GM23338 (cell line): ENCODE measurements at regions not wholly inside any gene's neighbourhood (a gene's known extent, or its start where the extent isn't known, plus 50 kb on each side); places are given as distances from the start of the nearest gene placed in this dataset.

Experiments used
- ATAC-seq: fragments of 200-7000 bp; cut with Tn5 transposase; 3 replicates; pipeline ENCODE4 v1.9.1; 2020
- DNase-seq: peaks from one replicate; pipeline ENCODE4 v3.0.0-alpha.2; 2015; ENCODE audit warnings: low spot score
- H2AFZ ChIP-seq: fragments of 200-600 bp; sonication (generic); 2 replicates; pipeline ENCODE4 v1.8.0; 2016; ENCODE audit warnings: antibody characterized with exemption, mild to moderate bottlenecking, moderate library complexity
- H3F3A ChIP-seq: fragments of 200-600 bp; sonication (generic); replicated peaks from 2 replicates; pipeline ENCODE4 v1.8.0; 2017; ENCODE audit warnings: antibody characterized with exemption, mixed run types, low read depth
- H3K27ac ChIP-seq: fragments of 200-600 bp; sonication (generic); 2 replicates; pipeline ENCODE4 v1.6.1; 2016; ENCODE audit warnings: low read depth
- H3K27me3 ChIP-seq: fragments of 200-600 bp; sonication (generic); 2 replicates; pipeline ENCODE4 v1.8.0; 2016; ENCODE audit warnings: mild to moderate bottlenecking, mixed run types, moderate library complexity; ENCODE audit not compliant: insufficient read depth
- H3K36me3 ChIP-seq: fragments of 200-600 bp; sonication (generic); 2 replicates; pipeline ENCODE4 v1.8.0; 2016; ENCODE audit warnings: mild to moderate bottlenecking; ENCODE audit not compliant: insufficient read depth
- H3K4me1 ChIP-seq: fragments of 200-600 bp; sonication (generic); 2 replicates; pipeline ENCODE4 v1.8.0; 2016; ENCODE audit warnings: mild to moderate bottlenecking, moderate library complexity; ENCODE audit not compliant: insufficient read depth
- H3K4me2 ChIP-seq: fragments of 200-600 bp; sonication (generic); 2 replicates; pipeline ENCODE4 v1.7.1; 2017; ENCODE audit warnings: mixed run types
- H3K4me3 ChIP-seq: fragments of 200-600 bp; sonication (generic); 2 replicates; pipeline ENCODE4 v1.6.1; 2016; ENCODE audit warnings: mixed run types
- H3K79me2 ChIP-seq: fragments of 200-600 bp; sonication (generic); replicated peaks from 2 replicates; pipeline ENCODE4 v1.8.0; 2017; ENCODE audit warnings: mild to moderate bottlenecking; ENCODE audit not compliant: insufficient read depth
- H3K9me2 ChIP-seq: fragments of 200-600 bp; sonication (generic); 2 replicates; pipeline ENCODE4 v1.8.0; 2017; ENCODE audit not compliant: insufficient read depth
- H4K20me1 ChIP-seq: fragments of 200-600 bp; sonication (generic); replicated peaks from 2 replicates; pipeline ENCODE4 v1.8.0; 2017; ENCODE audit warnings: mild to moderate bottlenecking; ENCODE audit not compliant: insufficient read depth
- H3K27ac Mint-ChIP-seq: 2 replicates; pipeline ENCODE4 v1.8.0; 2020; ENCODE audit warnings: inconsistent platforms, mild to moderate bottlenecking, moderate library complexity, mixed read lengths
- H3K27me3 Mint-ChIP-seq: 3 replicates; pipeline ENCODE4 v1.8.0; 2022; ENCODE audit warnings: low read depth, mild to moderate bottlenecking, moderate library complexity, mixed read lengths, inconsistent platforms; ENCODE audit not compliant: insufficient read depth, poor library complexity
- H3K36me3 Mint-ChIP-seq: 3 replicates; pipeline ENCODE4 v1.8.0; 2021; ENCODE audit warnings: low read depth, mild to moderate bottlenecking, inconsistent platforms, moderate library complexity, mixed read lengths
- H3K4me1 Mint-ChIP-seq: 3 replicates; pipeline ENCODE4 v1.8.0; 2020; ENCODE audit warnings: mild to moderate bottlenecking, inconsistent platforms, mixed read lengths
- H3K4me3 Mint-ChIP-seq: 3 replicates; pipeline ENCODE4 v1.8.0; 2021; ENCODE audit warnings: moderate library complexity, mild to moderate bottlenecking, inconsistent platforms, mixed read lengths
- H3K9me3 Mint-ChIP-seq: 3 replicates; pipeline ENCODE4 v1.8.0; 2020; ENCODE audit warnings: moderate library complexity, mild to moderate bottlenecking, inconsistent platforms, mixed read lengths
- CREB1 ChIP-seq: fragments of 250-450 bp; sonication (Bioruptor Pico); IDR thresholded peaks from 2 replicates; pipeline ENCODE4 v1.5.0; 2020; ENCODE audit warnings: low read depth, mild to moderate bottlenecking, moderate library complexity
- EZH2phosphoT487 ChIP-seq: fragments of 200-600 bp; sonication (generic); IDR thresholded peaks from one replicate; pipeline ENCODE4 v1.8.1; 2018; ENCODE audit warnings: antibody characterized with exemption; ENCODE audit not compliant: unreplicated experiment
- JUNB ChIP-seq: IDR thresholded peaks from one replicate; pipeline ENCODE4 v1.6.1; 2016; ENCODE audit warnings: antibody characterized with exemption; ENCODE audit not compliant: unreplicated experiment
- POLR2AphosphoS5 ChIP-seq: IDR thresholded peaks from 2 replicates; pipeline ENCODE4 v1.6.1; 2016; ENCODE audit warnings: antibody characterized with exemption, low read depth
- STAT1 ChIP-seq: IDR thresholded peaks from one replicate; pipeline ENCODE4 v1.6.1; 2016; ENCODE audit warnings: antibody characterized with exemption; ENCODE audit not compliant: unreplicated experiment
- ZNF114 ChIP-seq: fragments of 250-450 bp; sonication (Bioruptor Pico); IDR thresholded peaks from 2 replicates; pipeline ENCODE4 v1.5.0; 2020; ENCODE audit warnings: mild to moderate bottlenecking, moderate library complexity
- ZNF331 ChIP-seq: fragments of 250-450 bp; sonication (Bioruptor Pico); IDR thresholded peaks from 2 replicates; pipeline ENCODE4 v1.5.0; 2020; ENCODE audit warnings: low read depth, mild to moderate bottlenecking, moderate library complexity
- TF ChIP-seq, protein P1 (sequence below): fragments of 250-450 bp; sonication (Bioruptor Pico); IDR thresholded peaks from 2 replicates; pipeline ENCODE4 v1.5.0; 2020; ENCODE audit warnings: mild to moderate bottlenecking, moderate library complexity
- TF ChIP-seq, protein P2 (sequence below): IDR thresholded peaks from 2 replicates; pipeline ENCODE4 v1.6.1; 2016; ENCODE audit warnings: antibody characterized with exemption
- TF ChIP-seq, protein P3 (sequence below), 2 experiments: fragments of 200-600 bp in 1 of 2; sonication (generic) in 1 of 2; conservative IDR thresholded peaks; 2 replicates each; pipeline versions ENCODE4 v1.5.1 to v1.6.1; 2016 to 2017; ENCODE audit warnings: antibody characterized with exemption in 2 of 2, low read depth in 2 of 2, mild to moderate bottlenecking in 2 of 2, moderate library complexity in 1 of 2

DNA sequence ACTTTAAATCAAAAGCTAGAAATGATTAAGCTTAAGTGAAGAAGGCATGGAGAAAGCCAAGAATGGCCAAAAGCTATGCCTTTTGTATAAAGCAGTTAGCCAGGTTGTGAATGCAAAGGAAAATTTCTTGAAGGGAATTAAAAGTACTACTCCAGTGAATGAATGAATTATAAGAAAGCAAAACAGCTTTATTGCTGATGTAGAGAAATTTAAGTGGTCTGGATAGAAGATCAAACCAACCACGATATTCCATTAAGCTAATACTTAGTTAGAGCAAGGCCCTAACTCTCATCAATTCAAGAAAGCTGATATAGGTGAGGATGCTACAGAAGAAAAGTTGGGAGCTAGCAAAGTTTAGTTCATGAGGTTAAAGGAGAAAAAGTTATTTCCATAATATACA, 988.5 kb upstream of the ADGRB3 start (continued):
- TF ChIP-seq, protein P1, sequence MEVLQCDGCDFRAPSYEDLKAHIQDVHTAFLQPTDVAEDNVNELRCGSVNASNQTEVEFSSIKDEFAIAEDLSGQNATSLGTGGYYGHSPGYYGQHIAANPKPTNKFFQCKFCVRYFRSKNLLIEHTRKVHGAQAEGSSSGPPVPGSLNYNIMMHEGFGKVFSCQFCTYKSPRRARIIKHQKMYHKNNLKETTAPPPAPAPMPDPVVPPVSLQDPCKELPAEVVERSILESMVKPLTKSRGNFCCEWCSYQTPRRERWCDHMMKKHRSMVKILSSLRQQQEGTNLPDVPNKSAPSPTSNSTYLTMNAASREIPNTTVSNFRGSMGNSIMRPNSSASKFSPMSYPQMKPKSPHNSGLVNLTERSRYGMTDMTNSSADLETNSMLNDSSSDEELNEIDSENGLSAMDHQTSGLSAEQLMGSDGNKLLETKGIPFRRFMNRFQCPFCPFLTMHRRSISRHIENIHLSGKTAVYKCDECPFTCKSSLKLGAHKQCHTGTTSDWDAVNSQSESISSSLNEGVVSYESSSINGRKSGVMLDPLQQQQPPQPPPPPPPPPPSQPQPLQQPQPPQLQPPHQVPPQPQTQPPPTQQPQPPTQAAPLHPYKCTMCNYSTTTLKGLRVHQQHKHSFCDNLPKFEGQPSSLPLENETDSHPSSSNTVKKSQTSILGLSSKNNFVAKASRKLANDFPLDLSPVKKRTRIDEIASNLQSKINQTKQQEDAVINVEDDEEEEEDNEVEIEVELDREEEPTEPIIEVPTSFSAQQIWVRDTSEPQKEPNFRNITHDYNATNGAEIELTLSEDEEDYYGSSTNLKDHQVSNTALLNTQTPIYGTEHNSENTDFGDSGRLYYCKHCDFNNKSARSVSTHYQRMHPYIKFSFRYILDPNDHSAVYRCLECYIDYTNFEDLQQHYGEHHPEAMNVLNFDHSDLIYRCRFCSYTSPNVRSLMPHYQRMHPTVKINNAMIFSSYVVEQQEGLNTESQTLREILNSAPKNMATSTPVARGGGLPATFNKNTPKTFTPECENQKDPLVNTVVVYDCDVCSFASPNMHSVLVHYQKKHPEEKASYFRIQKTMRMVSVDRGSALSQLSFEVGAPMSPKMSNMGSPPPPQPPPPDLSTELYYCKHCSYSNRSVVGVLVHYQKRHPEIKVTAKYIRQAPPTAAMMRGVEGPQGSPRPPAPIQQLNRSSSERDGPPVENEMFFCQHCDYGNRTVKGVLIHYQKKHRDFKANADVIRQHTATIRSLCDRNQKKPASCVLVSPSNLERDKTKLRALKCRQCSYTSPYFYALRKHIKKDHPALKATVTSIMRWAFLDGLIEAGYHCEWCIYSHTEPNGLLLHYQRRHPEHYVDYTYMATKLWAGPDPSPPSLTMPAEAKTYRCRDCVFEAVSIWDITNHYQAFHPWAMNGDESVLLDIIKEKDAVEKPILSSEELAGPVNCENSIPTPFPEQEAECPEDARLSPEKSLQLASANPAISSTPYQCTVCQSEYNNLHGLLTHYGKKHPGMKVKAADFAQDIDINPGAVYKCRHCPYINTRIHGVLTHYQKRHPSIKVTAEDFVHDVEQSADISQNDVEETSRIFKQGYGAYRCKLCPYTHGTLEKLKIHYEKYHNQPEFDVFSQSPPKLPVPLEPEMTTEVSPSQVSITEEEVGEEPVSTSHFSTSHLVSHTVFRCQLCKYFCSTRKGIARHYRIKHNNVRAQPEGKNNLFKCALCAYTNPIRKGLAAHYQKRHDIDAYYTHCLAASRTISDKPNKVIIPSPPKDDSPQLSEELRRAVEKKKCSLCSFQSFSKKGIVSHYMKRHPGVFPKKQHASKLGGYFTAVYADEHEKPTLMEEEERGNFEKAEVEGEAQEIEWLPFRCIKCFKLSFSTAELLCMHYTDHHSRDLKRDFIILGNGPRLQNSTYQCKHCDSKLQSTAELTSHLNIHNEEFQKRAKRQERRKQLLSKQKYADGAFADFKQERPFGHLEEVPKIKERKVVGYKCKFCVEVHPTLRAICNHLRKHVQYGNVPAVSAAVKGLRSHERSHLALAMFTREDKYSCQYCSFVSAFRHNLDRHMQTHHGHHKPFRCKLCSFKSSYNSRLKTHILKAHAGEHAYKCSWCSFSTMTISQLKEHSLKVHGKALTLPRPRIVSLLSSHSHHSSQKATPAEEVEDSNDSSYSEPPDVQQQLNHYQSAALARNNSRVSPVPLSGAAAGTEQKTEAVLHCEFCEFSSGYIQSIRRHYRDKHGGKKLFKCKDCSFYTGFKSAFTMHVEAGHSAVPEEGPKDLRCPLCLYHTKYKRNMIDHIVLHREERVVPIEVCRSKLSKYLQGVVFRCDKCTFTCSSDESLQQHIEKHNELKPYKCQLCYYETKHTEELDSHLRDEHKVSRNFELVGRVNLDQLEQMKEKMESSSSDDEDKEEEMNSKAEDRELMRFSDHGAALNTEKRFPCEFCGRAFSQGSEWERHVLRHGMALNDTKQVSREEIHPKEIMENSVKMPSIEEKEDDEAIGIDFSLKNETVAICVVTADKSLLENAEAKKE (CRISPR knock-in tag): no peak
- TF ChIP-seq ZNF114 (CRISPR knock-in tag) (no peak), ZNF331 (no peak)
- TF ChIP-seq, protein P2, sequence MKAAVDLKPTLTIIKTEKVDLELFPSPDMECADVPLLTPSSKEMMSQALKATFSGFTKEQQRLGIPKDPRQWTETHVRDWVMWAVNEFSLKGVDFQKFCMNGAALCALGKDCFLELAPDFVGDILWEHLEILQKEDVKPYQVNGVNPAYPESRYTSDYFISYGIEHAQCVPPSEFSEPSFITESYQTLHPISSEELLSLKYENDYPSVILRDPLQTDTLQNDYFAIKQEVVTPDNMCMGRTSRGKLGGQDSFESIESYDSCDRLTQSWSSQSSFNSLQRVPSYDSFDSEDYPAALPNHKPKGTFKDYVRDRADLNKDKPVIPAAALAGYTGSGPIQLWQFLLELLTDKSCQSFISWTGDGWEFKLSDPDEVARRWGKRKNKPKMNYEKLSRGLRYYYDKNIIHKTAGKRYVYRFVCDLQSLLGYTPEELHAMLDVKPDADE: no peak

DNA sequence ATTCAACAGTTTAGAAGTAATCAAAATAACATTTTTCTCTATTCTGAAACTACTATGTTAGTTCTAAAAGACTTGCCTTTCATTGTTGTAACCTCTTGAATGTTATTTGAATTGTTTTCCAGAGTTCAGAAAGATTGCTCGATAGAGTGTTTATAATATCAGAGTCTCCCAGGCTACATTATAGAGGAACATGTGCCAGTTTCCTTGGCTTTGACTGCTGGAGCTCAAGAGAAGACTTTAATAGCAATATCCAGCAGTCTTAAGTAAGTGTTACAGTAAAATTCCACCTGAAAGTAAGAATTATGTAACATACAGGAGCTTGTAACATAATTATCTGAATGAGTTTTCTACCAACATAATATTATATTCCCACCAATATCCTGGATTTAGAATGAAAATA, 991.8 kb upstream of the ADGRB3 start:
- Mint-ChIP-seq H3K36me3 (no peaks in the 10 kb centered on the region), H3K27ac (no peak overlapping the region), H3K27me3 (no peaks in the 10 kb centered on the region), H3K4me3 (no peak overlapping the region), H3K4me1 (no peaks in the 10 kb centered on the region), H3K9me3 (no peaks in the 10 kb centered on the region)
- Histone ChIP-seq H3K27ac (no peak overlapping the region), H4K20me1 (no peaks in the 10 kb centered on the region), H3K9me2 (no peaks in the 10 kb centered on the region), H3K79me2 (no peaks in the 10 kb centered on the region), H3K4me3 (no peak overlapping the region), H3K36me3 (no peaks in the 10 kb centered on the region), H3K27me3 (no peaks in the 10 kb centered on the region), H3F3A (no peaks in the 10 kb centered on the region), H3K4me2 (no peak overlapping the region), H3K4me1 (no peaks in the 10 kb centered on the region), H2AFZ (no peak overlapping the region)
- no peak for ATAC-seq
- no peak for DNase-seq
- TF ChIP-seq, protein P2: no peak
- no peak for TF ChIP-seq CREB1 (CRISPR knock-in tag)
- TF ChIP-seq ZNF114 (CRISPR knock-in tag): no peak
- TF ChIP-seq EZH2phosphoT487: no peak
- no peak for TF ChIP-seq POLR2AphosphoS5
- no peak for TF ChIP-seq STAT1
- no peak for TF ChIP-seq JUNB
- TF ChIP-seq, protein P3, sequence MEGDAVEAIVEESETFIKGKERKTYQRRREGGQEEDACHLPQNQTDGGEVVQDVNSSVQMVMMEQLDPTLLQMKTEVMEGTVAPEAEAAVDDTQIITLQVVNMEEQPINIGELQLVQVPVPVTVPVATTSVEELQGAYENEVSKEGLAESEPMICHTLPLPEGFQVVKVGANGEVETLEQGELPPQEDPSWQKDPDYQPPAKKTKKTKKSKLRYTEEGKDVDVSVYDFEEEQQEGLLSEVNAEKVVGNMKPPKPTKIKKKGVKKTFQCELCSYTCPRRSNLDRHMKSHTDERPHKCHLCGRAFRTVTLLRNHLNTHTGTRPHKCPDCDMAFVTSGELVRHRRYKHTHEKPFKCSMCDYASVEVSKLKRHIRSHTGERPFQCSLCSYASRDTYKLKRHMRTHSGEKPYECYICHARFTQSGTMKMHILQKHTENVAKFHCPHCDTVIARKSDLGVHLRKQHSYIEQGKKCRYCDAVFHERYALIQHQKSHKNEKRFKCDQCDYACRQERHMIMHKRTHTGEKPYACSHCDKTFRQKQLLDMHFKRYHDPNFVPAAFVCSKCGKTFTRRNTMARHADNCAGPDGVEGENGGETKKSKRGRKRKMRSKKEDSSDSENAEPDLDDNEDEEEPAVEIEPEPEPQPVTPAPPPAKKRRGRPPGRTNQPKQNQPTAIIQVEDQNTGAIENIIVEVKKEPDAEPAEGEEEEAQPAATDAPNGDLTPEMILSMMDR (conservative IDR thresholded peaks at IDR 0.05; ENCODE audit: low read depth in 2 of 2): no peak
